GM18870 (cell line): ENCODE measurements at regions not wholly inside any gene's neighbourhood (a gene's known extent, or its start where the extent isn't known, plus 50 kb on each side); places are given as distances from the start of the nearest gene placed in this dataset.

Source experiments
- ATAC-seq: cut with Tn5 transposase; IDR thresholded peaks from one replicate; pipeline ENCODE4 v1.9.1; 2021; ENCODE audit warnings: moderate library complexity; ENCODE audit not compliant: unreplicated experiment

DNA sequence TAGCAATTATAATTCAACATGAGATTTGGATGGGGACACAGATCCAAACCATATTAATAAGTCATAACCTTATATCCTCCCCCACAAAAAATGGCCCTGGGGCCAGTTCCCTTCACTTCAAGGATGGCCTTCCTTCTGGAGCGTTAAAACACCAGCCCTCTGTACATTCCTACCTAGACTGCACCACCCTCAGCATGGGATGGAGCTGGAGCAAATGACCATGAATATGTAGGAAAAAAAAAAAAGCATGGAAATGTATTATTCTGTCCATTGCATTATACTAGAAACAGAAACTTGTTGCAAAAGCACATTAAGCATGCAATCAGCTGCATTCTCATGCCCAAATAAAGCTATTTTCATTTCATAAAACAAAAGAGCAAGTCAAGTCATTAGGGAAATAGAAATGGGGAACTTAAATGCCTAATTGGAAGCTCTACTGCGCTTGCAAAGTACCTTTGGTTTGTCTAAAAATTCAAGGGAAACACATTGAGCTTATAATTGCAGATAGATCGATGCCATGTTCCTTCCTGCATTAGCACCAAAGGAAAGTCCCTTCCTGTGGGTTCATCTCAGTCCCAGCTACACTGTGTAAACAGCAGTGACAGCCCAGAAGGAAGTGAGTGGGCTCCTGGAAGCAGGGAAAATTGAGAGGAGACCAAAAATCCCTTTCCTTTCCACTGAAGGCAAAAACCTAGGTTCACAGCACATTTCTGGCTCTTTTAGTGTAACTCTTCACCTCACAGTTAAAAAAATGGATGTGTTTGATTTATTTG lies 252.0 kb upstream of the KLHL29 start:
- no peak for ATAC-seq

- ATAC-seq, result no peak
These were observed 250.3 kb upstream of the KLHL29 start for GRCh38 chr2:23134726-23135125.

GRCh38 chr2:23135481-23136100 lies 249.4 kb upstream of the KLHL29 start:
- no peak for ATAC-seq

GRCh38 chr2:23137166-23137565 lies 247.8 kb upstream of the KLHL29 start:
- no peak for ATAC-seq

DNA sequence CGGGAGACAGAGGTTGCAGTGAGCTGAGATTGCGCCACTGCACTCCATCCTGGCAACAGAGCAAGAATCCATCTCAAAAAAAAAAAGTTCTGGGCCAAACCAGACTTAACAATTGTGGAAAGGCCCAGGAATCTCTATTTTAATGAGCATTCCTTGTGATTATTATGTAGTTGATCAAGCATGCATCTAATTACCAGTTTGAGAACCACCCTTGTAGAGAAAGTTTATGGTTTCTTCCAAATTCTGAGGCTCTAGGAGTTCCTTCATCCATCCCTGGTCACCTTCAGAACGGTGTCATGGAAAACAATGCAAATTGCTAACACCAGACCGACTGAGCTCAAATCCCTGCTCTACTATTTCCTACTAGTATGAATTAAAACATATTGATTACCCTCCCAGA lies 246.3 kb upstream of the KLHL29 start:
- ATAC-seq, result no peak

DNA sequence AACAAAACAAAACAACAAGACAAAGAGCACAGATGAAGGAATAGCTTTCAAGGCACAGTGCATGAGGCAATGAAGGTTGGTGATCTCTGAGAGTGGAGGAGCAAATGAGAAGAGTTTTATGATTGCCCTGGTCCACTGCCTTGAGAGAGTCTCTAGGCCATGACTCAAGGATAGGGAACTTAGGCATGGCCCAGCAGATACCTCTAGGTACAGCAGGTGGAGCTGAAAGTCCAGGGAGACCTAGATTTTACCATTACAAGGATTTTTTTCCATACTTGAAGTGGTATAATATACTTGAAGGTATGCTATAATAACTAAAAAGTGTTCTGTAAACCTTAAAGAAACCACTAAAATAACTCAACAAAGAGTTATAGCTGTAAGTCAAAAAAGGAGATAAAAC lies 239.5 kb upstream of the KLHL29 start:
- no peak for ATAC-seq

DNA sequence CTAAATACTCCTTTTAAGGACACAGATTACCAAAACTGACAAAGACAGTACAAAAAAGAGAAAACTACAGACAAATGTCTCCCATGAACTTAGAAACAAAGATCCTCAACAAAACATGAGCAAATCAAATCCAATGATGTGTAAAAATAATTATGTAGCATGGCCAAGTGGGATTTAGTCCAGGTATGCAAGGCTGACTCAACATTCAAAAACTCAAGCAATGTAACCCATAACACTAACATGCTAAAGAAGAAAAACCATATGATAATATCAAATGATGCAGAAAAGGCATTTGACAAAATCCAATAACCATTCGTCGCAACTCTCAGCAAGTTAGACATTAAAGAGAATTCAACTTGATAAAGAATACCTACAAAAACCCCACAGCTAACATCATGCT lies 239.0 kb upstream of the KLHL29 start:
- no peak for ATAC-seq

- no peak for ATAC-seq
These were observed 236.6 kb upstream of the KLHL29 start for GRCh38 chr2:23148342-23148741.

DNA sequence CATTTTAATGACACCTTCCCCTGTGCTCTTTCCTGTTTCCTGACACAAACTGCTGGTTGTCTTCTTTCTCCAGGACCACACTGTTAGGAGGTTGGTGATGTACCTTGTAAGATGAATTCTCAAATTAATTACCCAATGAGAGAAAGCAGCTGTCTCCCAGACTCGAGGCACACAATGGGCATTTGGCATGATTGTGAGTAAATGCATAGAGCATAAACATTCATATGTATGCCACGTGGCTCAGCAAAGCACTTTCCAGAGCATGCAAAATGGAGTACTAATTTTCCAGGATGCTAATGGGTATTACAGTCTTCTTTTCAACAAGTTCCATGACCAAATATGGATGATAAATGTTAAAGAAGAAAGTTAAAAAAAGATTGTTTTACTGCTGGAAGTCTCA lies 235.2 kb upstream of the KLHL29 start:
- ATAC-seq, result no peak

GRCh38 chr2:23153484-23153883 lies 231.5 kb upstream of the KLHL29 start:
- no peak for ATAC-seq

- no peak for ATAC-seq
These were observed 230.0 kb upstream of the KLHL29 start for GRCh38 chr2:23155022-23155421.

DNA sequence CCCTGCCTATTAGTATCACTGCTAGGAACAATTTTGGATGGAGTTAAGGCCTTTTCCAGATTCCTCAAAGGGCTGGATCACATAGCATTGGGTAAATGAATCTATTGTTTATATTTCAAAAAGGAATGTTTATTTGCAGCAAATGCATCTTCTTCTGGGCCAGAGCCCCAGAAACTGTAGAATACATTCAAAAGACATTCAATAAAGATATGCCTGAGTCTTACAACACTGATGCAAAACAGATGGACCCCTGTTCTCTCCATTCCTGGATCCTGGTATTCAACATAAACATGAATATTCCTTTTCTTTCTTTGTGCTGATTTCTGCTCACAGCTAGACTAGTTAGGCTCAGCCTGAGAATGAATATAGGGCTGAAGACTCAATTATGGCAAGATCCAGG lies 227.2 kb upstream of the KLHL29 start:
- ATAC-seq, result no peak

GRCh38 chr2:23158306-23158705 lies 226.7 kb upstream of the KLHL29 start:
- ATAC-seq, result no peak

GRCh38 chr2:23159746-23160405 lies 225.1 kb upstream of the KLHL29 start:
- ATAC-seq, result no peak

GRCh38 chr2:23164173-23164572 lies 220.8 kb upstream of the KLHL29 start:
- ATAC-seq, result no peak

GRCh38 chr2:23169896-23170295 lies 215.1 kb upstream of the KLHL29 start:
- no peak for ATAC-seq

- ATAC-seq, result no peak
These were observed 213.9 kb upstream of the KLHL29 start for GRCh38 chr2:23171108-23171507.

DNA sequence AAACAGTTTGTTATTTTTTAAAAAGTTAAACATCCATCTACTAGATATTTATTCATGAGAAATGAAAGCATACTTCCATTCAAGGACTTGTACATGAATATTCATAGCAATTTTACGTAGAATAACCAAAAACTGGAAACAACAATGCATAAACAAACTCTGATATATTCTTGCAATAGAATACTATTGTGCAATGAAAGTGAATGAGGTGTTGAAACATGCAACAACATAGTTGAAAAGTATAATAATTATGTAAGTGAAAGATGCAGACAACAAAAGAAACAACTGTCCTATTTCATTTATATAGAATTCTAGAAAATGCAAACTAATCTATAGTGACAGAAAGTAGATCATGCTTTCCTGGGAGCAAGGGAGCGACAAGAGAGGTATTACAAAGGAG lies 206.6 kb upstream of the KLHL29 start:
- ATAC-seq, result no peak

- ATAC-seq, result no peak
These were observed 201.2 kb upstream of the KLHL29 start for GRCh38 chr2:23183733-23184132.

DNA sequence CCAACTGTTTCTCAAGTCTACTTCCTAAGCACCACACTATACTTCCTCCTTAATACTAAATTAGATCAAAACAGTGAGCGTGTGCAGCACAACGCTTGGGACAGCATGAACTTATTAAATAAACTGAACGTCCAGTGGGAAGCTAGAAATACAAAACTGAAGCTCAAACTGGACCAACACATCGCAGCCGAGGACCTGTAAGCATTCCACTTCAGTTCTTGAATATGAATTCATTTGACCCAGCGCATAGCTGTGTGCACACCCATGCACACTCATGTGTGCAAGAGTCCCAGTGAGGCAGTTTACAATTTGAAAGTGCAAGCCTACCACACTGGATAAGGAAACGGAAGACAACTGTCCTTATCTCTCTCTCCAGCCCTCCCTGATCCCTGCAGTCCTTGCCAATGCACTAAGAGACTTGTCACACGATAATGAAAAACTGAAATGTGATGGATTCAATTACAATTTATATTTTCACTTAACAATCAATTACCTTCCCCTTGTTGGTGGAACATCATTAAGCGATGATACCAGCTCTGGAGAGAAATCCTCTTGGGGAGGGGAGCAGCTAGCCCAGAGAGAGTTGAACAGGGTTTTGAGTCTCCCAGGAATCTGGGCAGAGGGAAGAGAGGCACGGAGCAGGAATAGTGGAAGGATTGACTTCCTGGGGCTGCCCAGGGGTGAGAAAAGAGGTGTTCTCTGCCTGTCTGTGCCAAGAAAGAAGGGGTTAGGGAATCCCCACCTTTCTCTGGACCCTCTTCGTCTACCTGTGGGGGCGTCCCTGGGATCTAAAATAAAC lies 186.5 kb upstream of the KLHL29 start:
- ATAC-seq, result no peak

- no peak for ATAC-seq
These were observed 185.7 kb upstream of the KLHL29 start for GRCh38 chr2:23199115-23199918.
